Activated T-cell treated with anti-CD3 and anti-CD28 coated beads for 4 hours (primary cell): ENCODE measurements at regions not wholly inside any gene's neighbourhood (a gene's known extent, or its start where the extent isn't known, plus 50 kb on each side); places are given as distances from the start of the nearest gene placed in this dataset.

Experiments
- DNase-seq: peaks from one replicate; pipeline ENCODE4 v3.0.0-alpha.2; 2020

DNA sequence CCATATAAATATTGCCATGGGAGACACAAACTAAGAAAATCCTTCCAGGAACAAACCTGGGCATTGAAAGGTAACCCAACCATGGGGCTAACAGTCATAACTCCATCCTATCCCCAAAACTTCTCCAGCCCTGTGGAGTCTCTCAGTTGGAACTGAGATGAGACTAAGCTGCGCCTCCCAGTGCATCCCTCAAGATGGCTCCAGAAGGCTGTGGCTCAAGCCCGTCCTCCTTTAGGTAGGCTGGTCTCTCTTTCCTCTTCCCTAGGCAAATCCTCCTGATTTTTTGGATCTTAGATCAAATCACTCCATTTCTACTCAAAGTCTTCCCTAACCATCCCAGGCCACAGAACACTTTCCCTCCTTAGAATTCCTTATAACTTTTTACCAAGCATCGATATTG lies 364.3 kb upstream of the CCDC196 start:
- DNase-seq = no peak

DNA sequence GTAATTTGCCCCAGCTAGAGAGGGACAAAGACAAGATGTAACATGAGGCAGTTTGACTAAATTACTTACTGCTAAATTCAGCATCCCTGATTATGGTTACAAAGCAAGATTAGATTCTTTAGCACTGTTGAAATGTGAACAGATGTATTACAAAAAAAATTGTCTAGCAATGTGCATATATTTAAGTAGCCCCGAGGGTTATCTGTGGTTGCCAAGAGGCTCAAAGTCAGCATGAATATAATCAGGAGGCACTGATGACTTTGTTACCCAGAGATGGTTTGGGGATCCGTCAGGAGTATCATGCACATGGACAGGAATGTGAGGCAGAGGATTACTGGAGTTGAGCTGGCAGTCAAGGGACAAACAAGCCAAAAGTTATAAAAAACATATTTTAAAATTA lies 356.9 kb upstream of the CCDC196 start:
- no peak for DNase-seq

- DNase-seq = no peak
These were observed 355.1 kb upstream of the CCDC196 start for GRCh38 chr14:66131111-66131510.

DNA sequence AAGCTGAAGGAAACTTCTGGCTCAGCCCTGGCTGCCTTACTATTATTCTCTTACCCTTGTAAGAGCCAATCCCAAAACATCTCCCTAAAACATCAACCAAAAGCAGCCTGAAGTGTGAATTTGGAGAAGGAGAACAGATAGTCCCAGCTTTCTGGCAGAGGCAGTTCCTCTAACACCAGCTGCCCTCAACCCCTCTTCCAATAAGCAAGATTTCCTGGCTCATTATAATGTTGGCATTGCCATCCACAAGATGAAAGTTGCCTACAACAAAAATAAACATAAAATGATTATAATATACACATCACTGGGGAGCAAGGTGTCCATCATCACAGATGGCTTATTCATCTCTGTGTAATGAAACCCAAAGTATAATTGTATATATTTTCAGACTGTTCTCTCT lies 352.5 kb upstream of the CCDC196 start:
- DNase-seq = no peak

- no peak for DNase-seq
These were observed 350.3 kb upstream of the CCDC196 start for GRCh38 chr14:66135831-66136230.

- no peak for DNase-seq
These were observed 349.1 kb upstream of the CCDC196 start for GRCh38 chr14:66137081-66137480.

DNA sequence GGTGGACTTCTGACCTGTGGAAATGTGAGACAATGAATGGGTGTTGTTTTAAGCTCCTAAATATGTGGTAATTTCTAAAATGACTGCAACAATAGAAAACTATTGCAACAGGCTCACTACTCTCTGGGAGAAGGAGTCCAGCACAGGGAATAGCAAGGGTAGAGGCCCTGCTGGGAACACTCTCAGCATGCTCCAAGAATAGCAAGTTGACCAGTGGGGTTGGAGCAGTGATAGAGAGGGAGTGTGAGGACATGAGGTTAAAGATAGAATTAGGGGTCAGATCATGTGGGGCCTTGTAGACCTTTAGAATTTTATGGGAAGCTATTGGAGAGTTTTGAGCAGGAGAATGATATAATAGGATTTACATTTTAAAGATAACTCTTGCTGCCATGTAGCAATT lies 346.7 kb upstream of the CCDC196 start:
- no peak for DNase-seq

DNA sequence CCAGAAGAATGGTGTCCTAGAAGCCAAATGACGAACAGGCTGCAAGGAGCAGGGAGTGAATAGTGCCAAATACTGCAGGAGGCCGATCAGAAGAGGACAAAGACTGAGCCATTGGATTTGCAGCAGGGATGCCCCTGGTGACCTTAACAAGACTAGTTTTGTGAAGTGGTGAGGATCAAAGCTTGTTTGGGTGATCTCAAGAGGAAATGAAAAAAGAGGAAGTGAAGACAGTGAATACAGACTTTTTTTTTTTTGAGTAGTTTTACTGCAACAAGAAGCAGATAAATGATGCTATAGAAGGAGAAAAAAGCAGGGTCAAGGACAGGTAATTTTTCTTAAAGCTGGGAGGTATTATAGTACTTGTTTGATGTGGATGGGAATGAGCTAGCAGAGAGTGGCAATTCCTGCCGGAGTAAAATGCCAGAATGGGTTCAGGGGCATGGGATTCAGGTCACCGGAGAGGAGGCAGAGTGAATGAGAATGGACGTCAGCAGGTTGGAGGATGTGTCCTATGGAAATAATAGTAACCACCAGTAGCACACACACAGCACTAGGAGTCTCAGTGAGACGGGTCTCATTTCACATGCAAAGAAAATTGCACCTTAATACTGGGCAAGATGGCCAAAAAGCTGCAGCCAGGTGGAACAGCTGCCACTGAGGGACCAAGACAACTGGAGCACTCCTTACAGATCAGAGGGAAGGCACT lies 345.8 kb upstream of the CCDC196 start:
- DNase-seq = no peak

DNA sequence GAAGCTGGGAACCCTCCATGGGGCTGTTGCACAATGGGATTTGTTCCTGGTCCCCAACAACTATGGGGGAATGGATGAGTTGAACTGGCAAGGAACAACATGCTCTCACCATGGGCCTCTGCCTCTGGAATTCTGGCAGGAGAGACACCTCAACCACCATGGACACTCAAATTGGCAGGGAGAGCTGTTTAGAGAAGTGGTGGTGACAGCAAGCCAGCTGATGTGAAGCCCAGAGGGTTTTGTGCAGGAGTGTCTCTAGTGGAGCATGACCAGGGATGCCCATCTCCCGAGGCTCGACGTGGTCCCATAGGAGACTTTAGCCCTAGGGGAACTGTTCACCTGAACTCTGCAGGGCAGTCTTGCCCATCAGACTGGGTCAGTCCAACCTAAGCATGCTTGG lies 345.2 kb upstream of the CCDC196 start:
- DNase-seq = no peak

DNA sequence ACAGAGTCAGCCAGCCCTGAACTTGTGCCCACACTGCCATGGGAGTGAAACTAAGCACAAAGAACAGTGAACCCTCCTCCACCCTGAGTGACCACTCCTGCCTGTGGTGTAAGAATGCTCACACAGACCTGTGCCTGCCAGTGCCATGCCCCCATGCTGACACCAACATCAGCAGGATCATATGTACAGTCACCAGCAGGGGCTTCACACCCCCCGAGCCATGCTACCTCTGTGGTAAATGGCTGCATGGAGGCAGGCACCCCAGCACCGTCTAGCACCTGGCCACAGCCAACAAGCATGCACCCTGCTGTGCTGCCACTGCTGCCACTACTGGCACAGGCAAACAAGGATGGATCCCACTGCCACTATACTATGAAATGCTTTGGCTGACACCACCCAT lies 344.4 kb upstream of the CCDC196 start:
- no peak for DNase-seq

DNA sequence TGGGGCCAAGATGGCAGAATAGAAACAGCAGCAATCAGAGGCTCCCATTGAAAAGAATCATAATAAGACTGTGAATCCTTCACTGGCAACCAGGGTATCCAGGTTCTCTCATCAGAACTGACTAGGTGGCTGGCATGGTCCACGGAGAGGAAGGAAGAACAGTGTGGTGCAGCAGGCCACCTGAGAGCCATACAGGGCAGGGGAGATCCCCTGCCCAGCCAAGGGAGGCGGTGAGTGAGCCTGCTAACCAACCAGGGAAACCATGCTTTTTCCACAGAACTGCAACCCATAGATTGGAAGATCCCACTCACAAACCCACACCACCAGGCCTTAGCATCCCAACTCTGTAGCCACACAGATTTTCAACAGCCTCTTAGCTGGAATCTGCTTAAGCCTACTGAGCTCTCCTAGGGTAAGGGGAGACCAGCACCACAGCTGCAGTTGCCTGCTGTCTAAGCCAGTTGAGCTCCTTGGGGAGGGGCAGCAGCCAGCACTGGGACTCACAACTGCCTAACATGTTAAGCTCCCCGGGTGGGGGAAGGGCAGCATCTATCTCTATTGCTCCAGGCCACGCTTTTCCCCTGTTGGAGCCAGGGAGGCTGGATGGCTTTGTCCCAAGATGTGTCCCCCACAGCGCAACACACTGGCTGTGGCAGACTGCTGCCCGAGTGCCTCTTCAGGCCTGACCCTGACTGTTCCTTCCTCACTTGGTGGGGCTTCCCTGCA lies 342.6 kb upstream of the CCDC196 start:
- no peak for DNase-seq

DNA sequence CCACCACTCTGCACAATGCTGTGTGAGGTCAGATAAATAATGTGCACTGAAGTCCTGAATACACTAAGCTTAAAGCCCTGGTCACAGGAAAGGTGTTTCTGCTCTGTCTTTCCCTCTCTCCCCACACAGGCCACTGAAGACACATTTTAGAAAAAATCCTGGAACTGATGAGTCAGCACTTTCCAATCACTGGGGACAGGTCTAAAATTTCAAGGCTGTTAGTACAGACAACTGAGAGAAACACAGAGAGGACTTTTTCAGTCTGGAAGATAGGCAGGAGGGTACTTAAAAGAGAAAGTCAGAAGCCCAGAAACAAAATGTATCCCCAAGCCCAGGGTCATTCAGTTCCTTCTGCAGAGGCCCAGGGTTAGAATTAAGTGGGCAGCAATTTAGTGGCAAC lies 333.9 kb upstream of the CCDC196 start:
- DNase-seq = no peak

GRCh38 chr14:66152747-66153146 lies 333.4 kb upstream of the CCDC196 start:
- no peak for DNase-seq

DNA sequence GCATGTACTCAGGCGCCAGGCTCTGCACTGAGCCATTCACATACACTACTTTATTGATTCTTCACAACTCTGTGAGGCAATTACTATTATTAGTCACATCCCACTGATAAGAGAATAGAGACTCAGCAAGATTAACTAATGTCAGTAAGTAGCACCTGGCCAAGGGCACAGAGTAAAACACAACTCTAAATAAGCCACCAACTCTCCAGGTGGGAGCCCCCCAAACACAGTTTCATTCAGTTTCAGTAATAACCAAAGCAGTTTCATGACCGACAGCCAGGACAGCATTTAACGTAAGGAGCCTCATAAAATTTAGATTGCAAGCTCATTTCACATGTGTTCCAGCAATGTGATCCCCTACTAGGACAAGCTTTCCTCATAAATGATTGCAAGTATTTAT lies 323.1 kb upstream of the CCDC196 start:
- DNase-seq = no peak

DNA sequence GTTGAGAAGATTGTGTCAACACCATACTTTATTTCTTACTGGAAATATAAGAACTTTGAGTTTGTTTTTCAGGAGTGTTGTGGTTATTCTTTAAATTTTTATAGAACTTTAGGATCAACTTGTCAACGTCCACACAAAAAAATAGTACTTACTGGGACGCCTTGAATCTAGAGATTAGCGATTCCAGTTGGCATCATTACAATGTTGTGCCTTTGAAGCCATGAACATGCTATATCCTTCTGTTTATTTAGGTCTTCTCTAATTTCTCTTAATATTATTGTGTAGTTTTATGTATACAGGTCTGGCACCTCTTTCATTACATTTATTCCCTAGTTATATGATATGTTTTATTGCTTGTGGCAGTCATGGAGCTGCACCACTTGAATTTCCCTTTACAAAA lies 320.8 kb upstream of the CCDC196 start:
- no peak for DNase-seq

- no peak for DNase-seq
These were observed 311.7 kb upstream of the CCDC196 start for GRCh38 chr14:66174453-66174891.

GRCh38 chr14:66177935-66178334 lies 308.2 kb upstream of the CCDC196 start:
- no peak for DNase-seq

DNA sequence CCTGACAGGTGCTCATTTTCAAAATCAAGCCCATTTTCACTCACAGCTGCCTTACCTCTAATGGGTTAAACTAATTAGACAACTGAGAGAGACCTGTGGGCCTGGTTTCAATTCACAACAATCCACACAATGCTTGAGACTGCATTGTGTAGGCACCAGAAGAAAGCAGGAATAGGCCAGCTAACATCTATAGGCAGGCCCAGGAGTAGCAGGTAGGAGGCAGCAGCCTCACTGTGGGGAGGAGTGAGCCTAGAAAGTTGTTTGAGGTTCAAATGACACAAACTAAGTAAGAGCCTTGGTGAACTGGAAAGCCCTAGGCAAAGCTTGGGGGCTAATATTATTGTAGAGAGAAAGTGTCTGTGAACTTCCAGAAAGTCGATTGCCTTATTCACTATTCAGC lies 289.5 kb upstream of the CCDC196 start:
- no peak for DNase-seq

DNA sequence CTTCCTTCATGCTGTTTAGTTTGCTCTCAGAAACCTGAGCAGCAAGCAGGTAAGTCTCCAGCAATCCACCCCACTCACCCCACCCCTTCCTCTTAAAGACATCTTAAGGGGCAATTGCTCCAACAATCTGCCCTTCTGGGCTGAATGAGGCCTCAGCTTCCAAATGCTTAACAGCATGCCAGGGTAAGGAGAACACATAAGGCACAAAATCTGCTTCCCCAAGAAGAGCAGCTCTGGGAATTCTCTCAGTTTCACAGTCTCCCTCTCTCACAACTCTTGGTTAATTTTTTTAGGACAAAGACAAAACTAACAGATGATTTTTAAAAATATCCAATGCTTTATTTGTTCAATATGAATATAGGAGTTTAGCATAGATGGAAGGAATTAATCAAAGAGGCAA lies 288.9 kb upstream of the CCDC196 start:
- DNase-seq = no peak

GRCh38 chr14:66206554-66206953 lies 279.6 kb upstream of the CCDC196 start:
- no peak for DNase-seq

DNA sequence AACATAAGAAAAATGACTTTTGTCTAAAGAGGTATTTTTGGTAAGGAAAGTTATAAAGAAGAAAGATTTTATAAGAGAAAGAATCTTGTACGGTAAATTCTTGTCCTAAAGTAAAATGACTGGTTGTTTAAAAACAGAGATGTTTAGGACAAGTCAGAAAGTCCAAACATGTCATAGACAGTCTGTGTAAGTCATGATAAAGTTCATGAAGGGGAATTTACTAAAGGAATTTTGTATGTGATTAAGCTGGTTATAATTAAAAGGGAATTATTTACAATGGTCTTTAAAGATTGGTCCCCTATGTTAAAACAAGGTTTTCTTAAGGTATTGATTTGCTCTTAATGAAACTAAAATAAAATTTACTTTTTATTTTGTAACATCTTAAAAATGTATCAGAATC lies 269.4 kb upstream of the CCDC196 start:
- DNase-seq = no peak

DNA sequence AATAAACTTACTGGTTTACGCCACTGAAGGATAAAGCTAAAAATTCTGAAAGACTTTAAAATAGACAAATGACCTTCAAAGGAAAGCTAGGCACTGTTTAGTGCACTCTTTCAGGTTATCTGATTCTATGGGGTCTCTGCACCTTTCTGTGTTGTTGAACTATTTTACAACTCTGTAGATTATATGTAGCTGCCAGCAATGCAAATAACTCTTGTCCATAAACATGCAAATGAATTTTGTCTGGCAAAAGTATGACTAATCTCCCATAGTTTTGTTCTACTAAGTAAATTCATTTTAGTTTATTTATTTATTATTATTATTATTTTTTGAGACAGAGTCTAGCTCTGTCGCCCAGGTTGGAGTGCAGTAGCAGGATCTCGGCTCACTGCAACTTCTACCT lies 266.3 kb upstream of the CCDC196 start:
- no peak for DNase-seq

DNA sequence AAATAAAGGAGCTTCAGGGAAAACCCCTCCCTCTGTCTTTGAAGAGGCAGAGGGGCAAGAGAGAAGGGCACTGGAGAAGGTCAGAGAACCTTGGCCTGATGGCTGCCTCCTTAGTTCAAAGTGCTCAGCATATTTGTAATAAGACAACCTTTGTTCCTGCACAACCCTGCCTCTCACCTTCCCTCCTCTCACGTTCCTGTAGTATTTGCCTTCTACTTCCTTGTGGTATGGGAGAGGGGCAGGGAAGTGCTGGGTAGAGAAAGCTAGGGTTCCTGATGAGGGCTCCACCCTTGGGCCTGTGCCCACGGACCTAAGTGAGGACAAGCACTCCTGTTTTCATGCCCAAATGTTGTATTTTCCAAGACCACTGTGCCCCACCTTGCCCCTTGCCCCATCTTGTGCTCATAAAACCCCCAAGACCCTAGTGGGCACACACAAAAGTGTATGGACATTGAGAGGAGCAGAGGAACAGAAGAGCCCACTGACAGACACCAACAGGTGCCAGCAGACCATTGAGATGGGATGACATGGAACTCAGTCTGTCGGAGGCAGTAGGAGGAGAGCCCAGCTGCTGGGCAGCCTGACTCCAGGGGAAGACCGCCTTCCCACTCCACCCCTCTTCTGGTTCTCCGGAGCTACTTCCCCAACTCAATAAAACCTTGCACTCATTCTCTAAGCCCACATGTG lies 261.5 kb upstream of the CCDC196 start:
- no peak for DNase-seq

DNA sequence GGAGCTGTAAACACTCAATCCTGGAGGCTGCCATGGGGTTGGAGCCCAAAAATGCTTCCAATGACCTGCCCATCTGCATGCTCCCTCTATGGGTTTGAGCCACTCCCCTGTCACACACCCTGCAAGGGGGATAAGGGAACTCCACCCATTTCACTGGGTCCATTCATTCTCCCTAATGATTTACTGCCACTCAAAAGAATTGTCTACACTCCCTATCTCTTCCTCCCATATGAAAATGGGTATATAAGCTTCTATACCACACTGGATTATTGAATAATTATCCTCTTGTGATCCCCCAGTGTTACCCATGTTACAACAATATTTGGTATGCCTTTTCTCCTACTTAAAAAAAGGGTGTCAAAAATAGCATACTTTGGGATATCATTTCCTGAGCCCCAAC lies 260.8 kb upstream of the CCDC196 start:
- DNase-seq = no peak
